Erythroblast (primary cell): ENCODE measurements at regions not wholly inside any gene's neighbourhood (a gene's known extent, or its start where the extent isn't known, plus 50 kb on each side); places are given as distances from the start of the nearest gene placed in this dataset.

Experiments used
- GATA1 ChIP-seq: IDR thresholded peaks from 2 replicates; pipeline ENCODE4 v1.6.1; 2011; ENCODE audit warnings: low read depth, mild to moderate bottlenecking, control low read depth, low read length, moderate library complexity
- POLR2A ChIP-seq: IDR thresholded peaks from 2 replicates; pipeline ENCODE4 v1.6.1; 2011; ENCODE audit warnings: mild to moderate bottlenecking, low read length

- TF ChIP-seq POLR2A (no peak), GATA1 (no peak)
Observed at GRCh38 chr12:78388461-78388860, 476.1 kb upstream of the SYT1 start.
